HG03064 (cell line): ENCODE measurements at regions not wholly inside any gene's neighbourhood (a gene's known extent, or its start where the extent isn't known, plus 50 kb on each side); places are given as distances from the start of the nearest gene placed in this dataset.

ENCODE experiments used
- ATAC-seq: cut with Tn5 transposase; IDR thresholded peaks from one replicate; pipeline ENCODE4 v1.9.1; 2021; ENCODE audit warnings: low read depth; ENCODE audit not compliant: unreplicated experiment

GRCh38 chr14:66140213-66140918 is 345.8 kb upstream of the CCDC196 start:
- peak; percentile 87 for ATAC-seq

GRCh38 chr14:66140963-66141362 is 345.2 kb upstream of the CCDC196 start:
- ATAC-seq: no peak

GRCh38 chr14:66141733-66142132 is 344.4 kb upstream of the CCDC196 start:
- ATAC-seq: no peak

- ATAC-seq: no peak
Observed at GRCh38 chr14:66143387-66144112, 342.6 kb upstream of the CCDC196 start.

GRCh38 chr14:66152302-66152701 is 333.9 kb upstream of the CCDC196 start:
- no peak for ATAC-seq

- ATAC-seq: no peak
Observed at GRCh38 chr14:66152747-66153146, 333.4 kb upstream of the CCDC196 start.

- ATAC-seq: no peak
Observed at GRCh38 chr14:66163023-66163422, 323.1 kb upstream of the CCDC196 start.

GRCh38 chr14:66165337-66165736 is 320.8 kb upstream of the CCDC196 start:
- no peak for ATAC-seq

- no peak for ATAC-seq
Observed at GRCh38 chr14:66174453-66174891, 311.7 kb upstream of the CCDC196 start.

GRCh38 chr14:66177935-66178334 is 308.2 kb upstream of the CCDC196 start:
- ATAC-seq: no peak

GRCh38 chr14:66196670-66197069 is 289.5 kb upstream of the CCDC196 start:
- ATAC-seq: no peak

GRCh38 chr14:66197276-66197675 is 288.9 kb upstream of the CCDC196 start:
- ATAC-seq: no peak

- no peak for ATAC-seq
Observed at GRCh38 chr14:66206554-66206953, 279.6 kb upstream of the CCDC196 start.

GRCh38 chr14:66216763-66217162 is 269.4 kb upstream of the CCDC196 start:
- no peak for ATAC-seq

GRCh38 chr14:66219886-66220285 is 266.3 kb upstream of the CCDC196 start:
- ATAC-seq: no peak

- no peak for ATAC-seq
Observed at GRCh38 chr14:66224492-66225178, 261.5 kb upstream of the CCDC196 start.

- ATAC-seq: no peak
Observed at GRCh38 chr14:66225337-66225736, 260.8 kb upstream of the CCDC196 start.

- no peak for ATAC-seq
Observed at GRCh38 chr14:66228267-66228970, 257.8 kb upstream of the CCDC196 start.

GRCh38 chr14:66231820-66232219 is 254.4 kb upstream of the CCDC196 start:
- ATAC-seq: no peak

- no peak for ATAC-seq
Observed at GRCh38 chr14:66233591-66233990, 252.6 kb upstream of the CCDC196 start.

GRCh38 chr14:66234411-66234810 is 251.8 kb upstream of the CCDC196 start:
- ATAC-seq: no peak
